ENCODE measurements at regions not wholly inside any gene's neighbourhood (a gene's known extent, or its start where the extent isn't known, plus 50 kb on each side); places are given as distances from the start of the nearest gene placed in this dataset.
"Not testable (repeated sequence)": the region's sequence is repeated elsewhere in the genome, so short reads cannot be mapped to it uniquely, and the experiment has no call there.

- no peak for DNase-seq (ENCODE audit: low spot score)
Measured at GRCh38 chr4:1572964-1573720, 111.0 kb downstream of the FAM53A start.

GRCh38 chr4:1572521-1572920 lies 111.6 kb downstream of the FAM53A start:
- no peak for DNase-seq (ENCODE audit: low spot score)

- DNase-seq (ENCODE audit: low spot score), result no peak
Measured at GRCh38 chr4:1572010-1572385, 112.1 kb downstream of the FAM53A start.

GRCh38 chr4:1571165-1572009 lies 112.7 kb downstream of the FAM53A start:
- no peak for DNase-seq (ENCODE audit: low spot score)

- no peak for DNase-seq (ENCODE audit: low spot score)
Measured at GRCh38 chr4:1570291-1571164, 113.6 kb downstream of the FAM53A start.

GRCh38 chr4:1569461-1570151 lies 114.5 kb downstream of the FAM53A start:
- no peak for DNase-seq (ENCODE audit: low spot score)

GRCh38 chr4:1568855-1569460 lies 115.2 kb downstream of the FAM53A start:
- DNase-seq (ENCODE audit: low spot score), result no peak

GRCh38 chr4:1567808-1568581 lies 116.1 kb downstream of the FAM53A start:
- no peak for DNase-seq (ENCODE audit: low spot score)

- no peak for DNase-seq (ENCODE audit: low spot score)
Measured at GRCh38 chr4:1567519-1567807, 116.7 kb downstream of the FAM53A start.

GRCh38 chr4:1566838-1567518 lies 117.1 kb downstream of the FAM53A start:
- no peak for DNase-seq (ENCODE audit: low spot score)

- not testable (repeated sequence) for DNase-seq (ENCODE audit: low spot score)
Measured at GRCh38 chr4:1566301-1566837, 117.7 kb downstream of the FAM53A start.

GRCh38 chr4:1565598-1566295 lies 118.4 kb downstream of the FAM53A start:
- no peak for DNase-seq (ENCODE audit: low spot score)

GRCh38 chr4:1564535-1565375 lies 119.4 kb downstream of the FAM53A start:
- no peak for DNase-seq (ENCODE audit: low spot score)

- no peak for DNase-seq (ENCODE audit: low spot score)
Measured at GRCh38 chr4:1563768-1564485, 120.2 kb downstream of the FAM53A start.

GRCh38 chr4:1563241-1563640 lies 120.9 kb downstream of the FAM53A start:
- DNase-seq (ENCODE audit: low spot score), result no peak

GRCh38 chr4:1562771-1563170 lies 121.3 kb downstream of the FAM53A start:
- DNase-seq (ENCODE audit: low spot score), result no peak

- DNase-seq (ENCODE audit: low spot score), result no peak
Measured at GRCh38 chr4:1562371-1562770, 121.7 kb downstream of the FAM53A start.
